ENCODE measurements at regions not wholly inside any gene's neighbourhood (a gene's known extent, or its start where the extent isn't known, plus 50 kb on each side); places are given as distances from the start of the nearest gene placed in this dataset.
"Not testable (repeated sequence)": the region's sequence is repeated elsewhere in the genome, so short reads cannot be mapped to it uniquely, and the experiment has no call there.

GRCh38 chr7:68866200-68866570 is 732.1 kb upstream of the AUTS2 start:
- Histone ChIP-seq H3K9me3 (ENCODE audit: control insufficient read depth in 2 of 3, insufficient read depth in 1 of 3, low read length in 3 of 3) (no peaks in the 10 kb centered on the region), H3K36me3 (ENCODE audit: control insufficient read depth in 2 of 3, insufficient read depth in 3 of 3, low read length in 3 of 3) (no peaks in the 10 kb centered on the region), H3K4me3 (ENCODE audit: low read length in 3 of 3) (no peak overlapping the region), H3K27ac (ENCODE audit: low read depth in 2 of 2, low read length in 2 of 2) (no peak overlapping the region), H3K4me1 (ENCODE audit: control insufficient read depth in 2 of 3, insufficient read depth in 2 of 3, low read depth in 1 of 3, low read length in 3 of 3) (no peaks in the 10 kb centered on the region), H3K27me3 (ENCODE audit: control insufficient read depth, insufficient read depth, low read length) (no peaks in the 10 kb centered on the region), H3K9ac (ENCODE audit: low read length in 3 of 3) (no peak overlapping the region)
- no peak for FAIRE-seq
- intact Hi-C loops (cut with DNase I), result no loop called here
- TF ChIP-seq, protein P1, sequence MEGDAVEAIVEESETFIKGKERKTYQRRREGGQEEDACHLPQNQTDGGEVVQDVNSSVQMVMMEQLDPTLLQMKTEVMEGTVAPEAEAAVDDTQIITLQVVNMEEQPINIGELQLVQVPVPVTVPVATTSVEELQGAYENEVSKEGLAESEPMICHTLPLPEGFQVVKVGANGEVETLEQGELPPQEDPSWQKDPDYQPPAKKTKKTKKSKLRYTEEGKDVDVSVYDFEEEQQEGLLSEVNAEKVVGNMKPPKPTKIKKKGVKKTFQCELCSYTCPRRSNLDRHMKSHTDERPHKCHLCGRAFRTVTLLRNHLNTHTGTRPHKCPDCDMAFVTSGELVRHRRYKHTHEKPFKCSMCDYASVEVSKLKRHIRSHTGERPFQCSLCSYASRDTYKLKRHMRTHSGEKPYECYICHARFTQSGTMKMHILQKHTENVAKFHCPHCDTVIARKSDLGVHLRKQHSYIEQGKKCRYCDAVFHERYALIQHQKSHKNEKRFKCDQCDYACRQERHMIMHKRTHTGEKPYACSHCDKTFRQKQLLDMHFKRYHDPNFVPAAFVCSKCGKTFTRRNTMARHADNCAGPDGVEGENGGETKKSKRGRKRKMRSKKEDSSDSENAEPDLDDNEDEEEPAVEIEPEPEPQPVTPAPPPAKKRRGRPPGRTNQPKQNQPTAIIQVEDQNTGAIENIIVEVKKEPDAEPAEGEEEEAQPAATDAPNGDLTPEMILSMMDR (IDR thresholded peaks at IDR 0.05; ENCODE audit: borderline replicate concordance, extremely low read depth, insufficient read depth), result no peak
- DNase-seq, result no peak

- H3K4me1 ChIP-seq (ENCODE audit: control insufficient read depth in 2 of 3, insufficient read depth in 2 of 3, low read depth in 1 of 3, low read length in 3 of 3); intact Hi-C loops (cut with DNase I); H3K4me3 ChIP-seq (ENCODE audit: low read length in 3 of 3); DNase-seq; H3K27me3 ChIP-seq (ENCODE audit: control insufficient read depth, insufficient read depth, low read length); H3K9me3 ChIP-seq (ENCODE audit: control insufficient read depth in 2 of 3, insufficient read depth in 1 of 3, low read length in 3 of 3); H3K36me3 ChIP-seq (ENCODE audit: control insufficient read depth in 2 of 3, insufficient read depth in 3 of 3, low read length in 3 of 3); FAIRE-seq; H3K9ac ChIP-seq (ENCODE audit: low read length in 3 of 3); H3K27ac ChIP-seq (ENCODE audit: low read depth in 2 of 2, low read length in 2 of 2): not testable (repeated sequence)
Measured at GRCh38 chr7:68866721-68867120, 731.6 kb upstream of the AUTS2 start.

GRCh38 chr7:68868978-68869377 is 729.3 kb upstream of the AUTS2 start:
- no peak for DNase-seq
- Histone ChIP-seq H3K9me3 (ENCODE audit: control insufficient read depth in 2 of 3, insufficient read depth in 1 of 3, low read length in 3 of 3) (no peaks in the 10 kb centered on the region), H3K4me1 (ENCODE audit: control insufficient read depth in 2 of 3, insufficient read depth in 2 of 3, low read depth in 1 of 3, low read length in 3 of 3) (no peaks in the 10 kb centered on the region), H3K27ac (ENCODE audit: low read depth in 2 of 2, low read length in 2 of 2) (no peak overlapping the region), H3K27me3 (ENCODE audit: control insufficient read depth, insufficient read depth, low read length) (no peaks in the 10 kb centered on the region), H3K9ac (ENCODE audit: low read length in 3 of 3) (no peak overlapping the region), H3K36me3 (ENCODE audit: control insufficient read depth in 2 of 3, insufficient read depth in 3 of 3, low read length in 3 of 3) (no peaks in the 10 kb centered on the region), H3K4me3 (ENCODE audit: low read length in 3 of 3) (no peak overlapping the region)
- TF ChIP-seq, protein P1 (IDR thresholded peaks at IDR 0.05; ENCODE audit: borderline replicate concordance, extremely low read depth, insufficient read depth), result no peak
- intact Hi-C loops (cut with DNase I), result no loop called here
- no peak for FAIRE-seq

GRCh38 chr7:68873616-68874015 is 724.7 kb upstream of the AUTS2 start:
- Histone ChIP-seq H3K4me3 (ENCODE audit: low read length in 3 of 3) (no peak overlapping the region), H3K27me3 (ENCODE audit: control insufficient read depth, insufficient read depth, low read length) (no peaks in the 10 kb centered on the region), H3K4me1 (ENCODE audit: control insufficient read depth in 2 of 3, insufficient read depth in 2 of 3, low read depth in 1 of 3, low read length in 3 of 3) (no peaks in the 10 kb centered on the region), H3K9me3 (ENCODE audit: control insufficient read depth in 2 of 3, insufficient read depth in 1 of 3, low read length in 3 of 3) (no peaks in the 10 kb centered on the region), H3K27ac (ENCODE audit: low read depth in 2 of 2, low read length in 2 of 2) (no peak overlapping the region), H3K9ac (ENCODE audit: low read length in 3 of 3) (no peak overlapping the region), H3K36me3 (ENCODE audit: control insufficient read depth in 2 of 3, insufficient read depth in 3 of 3, low read length in 3 of 3) (no peaks in the 10 kb centered on the region)
- DNase-seq (peak in 2 of 5 donors; percentile 14 to 18), FAIRE-seq (no peak)
- intact Hi-C loops (cut with DNase I), result no loop called here
- TF ChIP-seq, protein P1 (IDR thresholded peaks at IDR 0.05; ENCODE audit: borderline replicate concordance, extremely low read depth, insufficient read depth), result no peak

Data from kidney (tissue), 13 donors.